ENCODE measurements at regions not wholly inside any gene's neighbourhood (a gene's known extent, or its start where the extent isn't known, plus 50 kb on each side); places are given as distances from the start of the nearest gene placed in this dataset.

DNA sequence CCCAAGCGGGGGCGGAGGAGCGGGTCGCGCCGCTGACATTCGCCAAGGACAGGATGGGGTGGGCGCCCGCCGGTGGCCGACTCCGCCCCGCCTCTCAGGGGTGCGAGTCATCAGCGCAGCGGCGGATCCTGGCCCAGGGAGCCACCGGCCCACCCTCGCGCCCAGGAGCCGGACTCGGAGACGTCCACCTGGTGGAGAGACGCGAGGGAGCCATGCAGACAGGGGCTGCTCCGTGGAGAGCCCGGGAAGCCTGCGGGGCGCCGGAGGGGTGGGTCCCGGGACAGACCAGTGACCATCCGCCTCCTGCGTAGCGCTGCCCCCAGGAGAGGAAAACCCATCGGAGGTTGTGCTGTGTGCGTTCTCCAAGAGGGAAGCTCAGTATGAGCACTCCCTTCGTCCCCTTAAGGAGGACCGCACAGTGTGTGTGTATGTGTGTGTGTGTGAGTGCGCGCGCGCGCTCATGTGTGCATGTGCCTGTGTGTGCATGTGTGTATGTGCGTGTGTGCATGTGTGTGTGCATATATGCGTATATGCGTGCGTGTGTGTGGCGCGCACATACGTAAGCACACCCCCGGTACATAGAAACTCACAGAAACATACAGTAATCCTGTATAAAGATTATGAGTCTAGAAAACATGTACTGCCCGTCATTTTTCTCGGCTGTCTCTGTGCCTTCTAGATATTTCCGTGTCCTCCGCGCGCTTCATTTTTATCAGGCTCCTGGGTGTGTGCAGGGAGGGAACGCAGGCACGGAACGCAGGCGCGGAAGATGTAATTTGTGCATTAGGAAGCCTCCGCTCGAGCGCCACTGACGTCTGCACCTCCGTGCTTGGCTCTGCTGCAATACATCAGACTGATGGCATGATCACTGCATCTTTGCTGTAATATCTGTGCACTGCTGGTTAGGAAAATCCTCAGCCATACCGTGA, 158.9 kb downstream of the TBXT start:
- TF ChIP-seq, protein P1, sequence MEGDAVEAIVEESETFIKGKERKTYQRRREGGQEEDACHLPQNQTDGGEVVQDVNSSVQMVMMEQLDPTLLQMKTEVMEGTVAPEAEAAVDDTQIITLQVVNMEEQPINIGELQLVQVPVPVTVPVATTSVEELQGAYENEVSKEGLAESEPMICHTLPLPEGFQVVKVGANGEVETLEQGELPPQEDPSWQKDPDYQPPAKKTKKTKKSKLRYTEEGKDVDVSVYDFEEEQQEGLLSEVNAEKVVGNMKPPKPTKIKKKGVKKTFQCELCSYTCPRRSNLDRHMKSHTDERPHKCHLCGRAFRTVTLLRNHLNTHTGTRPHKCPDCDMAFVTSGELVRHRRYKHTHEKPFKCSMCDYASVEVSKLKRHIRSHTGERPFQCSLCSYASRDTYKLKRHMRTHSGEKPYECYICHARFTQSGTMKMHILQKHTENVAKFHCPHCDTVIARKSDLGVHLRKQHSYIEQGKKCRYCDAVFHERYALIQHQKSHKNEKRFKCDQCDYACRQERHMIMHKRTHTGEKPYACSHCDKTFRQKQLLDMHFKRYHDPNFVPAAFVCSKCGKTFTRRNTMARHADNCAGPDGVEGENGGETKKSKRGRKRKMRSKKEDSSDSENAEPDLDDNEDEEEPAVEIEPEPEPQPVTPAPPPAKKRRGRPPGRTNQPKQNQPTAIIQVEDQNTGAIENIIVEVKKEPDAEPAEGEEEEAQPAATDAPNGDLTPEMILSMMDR (conservative IDR thresholded peaks at IDR 0.05; ENCODE audit: low read depth, low read length): no peak
- TF ChIP-seq EZH2 (IDR thresholded peaks at IDR 0.05; ENCODE audit: low read length, unreplicated experiment): no peak
